ENCODE measurements at regions not wholly inside any gene's neighbourhood (a gene's known extent, or its start where the extent isn't known, plus 50 kb on each side); places are given as distances from the start of the nearest gene placed in this dataset.
"Not testable (repeated sequence)": the region's sequence is repeated elsewhere in the genome, so short reads cannot be mapped to it uniquely, and the experiment has no call there.

GRCh38 chr2:47653902-47654789 lies 83.4 kb upstream of the KCNK12 start:
- peak; percentile 8 for DNase-seq (ENCODE audit: low read depth)

- no peak for DNase-seq (ENCODE audit: low read depth)
Measured at GRCh38 chr2:47653036-47653435, 82.3 kb upstream of the KCNK12 start.

GRCh38 chr2:47652061-47652690 lies 81.4 kb upstream of the KCNK12 start:
- DNase-seq (ENCODE audit: low read depth), result no peak

GRCh38 chr2:47651296-47651695 lies 80.5 kb upstream of the KCNK12 start:
- no peak for DNase-seq (ENCODE audit: low read depth)

- DNase-seq (ENCODE audit: low read depth), result no peak
Measured at GRCh38 chr2:47650001-47650535, 79.3 kb upstream of the KCNK12 start.

GRCh38 chr2:47645246-47645645 lies 74.5 kb upstream of the KCNK12 start:
- no peak for DNase-seq (ENCODE audit: low read depth)

GRCh38 chr2:47644351-47644750 lies 73.6 kb upstream of the KCNK12 start:
- DNase-seq (ENCODE audit: low read depth), result no peak

- DNase-seq (ENCODE audit: low read depth), result no peak
Measured at GRCh38 chr2:47641366-47641765, 70.6 kb upstream of the KCNK12 start.

GRCh38 chr2:47640356-47640755 lies 69.6 kb upstream of the KCNK12 start:
- DNase-seq (ENCODE audit: low read depth), result no peak

GRCh38 chr2:47639467-47639866 lies 68.7 kb upstream of the KCNK12 start:
- no peak for DNase-seq (ENCODE audit: low read depth)

GRCh38 chr2:47638430-47638829 lies 67.6 kb upstream of the KCNK12 start:
- DNase-seq (ENCODE audit: low read depth), result no peak

- DNase-seq (ENCODE audit: low read depth), result no peak
Measured at GRCh38 chr2:47636596-47637264, 65.9 kb upstream of the KCNK12 start.

- no peak for DNase-seq (ENCODE audit: low read depth)
Measured at GRCh38 chr2:47636176-47636575, 65.4 kb upstream of the KCNK12 start.

GRCh38 chr2:47632754-47633153 lies 62.0 kb upstream of the KCNK12 start:
- DNase-seq (ENCODE audit: low read depth), result no peak

GRCh38 chr2:47631792-47632398 lies 61.1 kb upstream of the KCNK12 start:
- DNase-seq (ENCODE audit: low read depth), result no peak

GRCh38 chr2:47631306-47631705 lies 60.5 kb upstream of the KCNK12 start:
- DNase-seq (ENCODE audit: low read depth), result no peak

GRCh38 chr2:47629501-47630460 lies 59.0 kb upstream of the KCNK12 start:
- no peak for DNase-seq (ENCODE audit: low read depth)

GRCh38 chr2:47628904-47629303 lies 58.1 kb upstream of the KCNK12 start:
- DNase-seq (ENCODE audit: low read depth), result no peak

GRCh38 chr2:47626664-47627063 lies 55.9 kb upstream of the KCNK12 start:
- no peak for DNase-seq (ENCODE audit: low read depth)

- not testable (repeated sequence) for DNase-seq (ENCODE audit: low read depth)
Measured at GRCh38 chr2:47623140-47623539, 52.4 kb upstream of the KCNK12 start.
